ENCODE measurements at regions not wholly inside any gene's neighbourhood (a gene's known extent, or its start where the extent isn't known, plus 50 kb on each side); places are given as distances from the start of the nearest gene placed in this dataset.

- H3K27ac ChIP-seq, result no peak overlapping the region
- peaks cover 6% of the 10 kb centered on the region for H3K27me3 ChIP-seq (ENCODE audit: insufficient read depth, low read depth, severe bottlenecking)
- TF ChIP-seq, protein P1, sequence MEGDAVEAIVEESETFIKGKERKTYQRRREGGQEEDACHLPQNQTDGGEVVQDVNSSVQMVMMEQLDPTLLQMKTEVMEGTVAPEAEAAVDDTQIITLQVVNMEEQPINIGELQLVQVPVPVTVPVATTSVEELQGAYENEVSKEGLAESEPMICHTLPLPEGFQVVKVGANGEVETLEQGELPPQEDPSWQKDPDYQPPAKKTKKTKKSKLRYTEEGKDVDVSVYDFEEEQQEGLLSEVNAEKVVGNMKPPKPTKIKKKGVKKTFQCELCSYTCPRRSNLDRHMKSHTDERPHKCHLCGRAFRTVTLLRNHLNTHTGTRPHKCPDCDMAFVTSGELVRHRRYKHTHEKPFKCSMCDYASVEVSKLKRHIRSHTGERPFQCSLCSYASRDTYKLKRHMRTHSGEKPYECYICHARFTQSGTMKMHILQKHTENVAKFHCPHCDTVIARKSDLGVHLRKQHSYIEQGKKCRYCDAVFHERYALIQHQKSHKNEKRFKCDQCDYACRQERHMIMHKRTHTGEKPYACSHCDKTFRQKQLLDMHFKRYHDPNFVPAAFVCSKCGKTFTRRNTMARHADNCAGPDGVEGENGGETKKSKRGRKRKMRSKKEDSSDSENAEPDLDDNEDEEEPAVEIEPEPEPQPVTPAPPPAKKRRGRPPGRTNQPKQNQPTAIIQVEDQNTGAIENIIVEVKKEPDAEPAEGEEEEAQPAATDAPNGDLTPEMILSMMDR (IDR thresholded peaks at IDR 0.05; ENCODE audit: low read depth, low read length), result no peak
- H3K9me3 ChIP-seq (ENCODE audit: severe bottlenecking), result no peaks in the 10 kb centered on the region
- no peak overlapping the region for H3K4me3 ChIP-seq (ENCODE audit: low read depth, low read length)
- no peaks in the 10 kb centered on the region for H3K36me3 ChIP-seq
- no peak for DNase-seq
These were observed 180.7 kb upstream of the MXRA5 start for GRCh38 chrX:3527166-3527565.

DNA sequence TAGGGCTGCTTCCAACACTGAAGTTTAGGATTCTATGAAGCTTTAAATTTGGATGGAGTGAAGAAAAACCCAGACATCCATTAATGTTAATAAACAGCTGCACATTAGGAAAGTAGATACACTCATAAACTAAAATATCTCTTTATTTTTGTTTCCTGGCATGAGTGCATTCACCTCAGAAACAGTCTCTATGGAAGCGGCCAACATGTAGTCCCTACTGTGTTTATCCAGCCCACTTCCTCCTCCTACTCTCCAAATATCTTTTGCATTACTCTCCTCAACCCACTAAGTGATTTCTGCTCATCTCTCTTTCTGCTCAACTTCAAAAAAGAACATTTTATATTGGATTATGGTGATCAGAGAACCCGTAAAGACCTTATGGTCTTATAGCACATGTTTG is 180.3 kb upstream of the MXRA5 start:
- Histone ChIP-seq H3K27ac (no peak overlapping the region), H3K9me3 (ENCODE audit: severe bottlenecking) (no peaks in the 10 kb centered on the region), H3K27me3 (ENCODE audit: insufficient read depth, low read depth, severe bottlenecking) (peaks cover 6% of the 10 kb centered on the region), H3K4me3 (ENCODE audit: low read depth, low read length) (no peak overlapping the region), H3K36me3 (no peaks in the 10 kb centered on the region)
- TF ChIP-seq, protein P1 (IDR thresholded peaks at IDR 0.05; ENCODE audit: low read depth, low read length), result no peak
- DNase-seq, result no peak

DNA sequence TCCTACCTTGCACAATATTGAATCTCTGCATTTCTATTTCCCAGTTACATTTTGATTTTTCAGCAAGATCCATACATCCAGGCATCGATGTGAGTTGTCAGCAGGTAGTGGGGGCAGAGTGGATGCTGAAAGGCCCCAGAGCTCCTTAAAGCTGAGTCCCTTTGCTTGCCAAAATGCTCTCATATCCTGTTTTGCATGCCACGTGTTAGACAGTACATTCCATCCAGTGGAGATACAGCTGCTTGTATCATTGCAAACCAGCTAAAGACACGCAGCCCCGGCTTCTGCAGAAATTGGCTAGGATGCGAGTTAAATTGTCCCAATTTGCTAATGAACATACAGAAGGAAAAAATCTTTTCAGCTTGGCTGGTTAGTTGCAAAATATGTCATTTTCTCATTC is 179.6 kb upstream of the MXRA5 start:
- Histone ChIP-seq H3K9me3 (ENCODE audit: severe bottlenecking) (no peaks in the 10 kb centered on the region), H3K36me3 (no peaks in the 10 kb centered on the region), H3K27me3 (ENCODE audit: insufficient read depth, low read depth, severe bottlenecking) (peaks cover 10% of the 10 kb centered on the region), H3K4me3 (ENCODE audit: low read depth, low read length) (no peak overlapping the region), H3K27ac (no peak overlapping the region)
- no peak for DNase-seq
- TF ChIP-seq, protein P1 (IDR thresholded peaks at IDR 0.05; ENCODE audit: low read depth, low read length), result no peak

- Histone ChIP-seq H3K4me3 (ENCODE audit: low read depth, low read length) (no peak overlapping the region), H3K27ac (no peak overlapping the region), H3K36me3 (no peaks in the 10 kb centered on the region), H3K9me3 (ENCODE audit: severe bottlenecking) (no peaks in the 10 kb centered on the region), H3K27me3 (ENCODE audit: insufficient read depth, low read depth, severe bottlenecking) (peaks cover 5% of the 10 kb centered on the region)
- no peak for DNase-seq
- TF ChIP-seq, protein P1 (IDR thresholded peaks at IDR 0.05; ENCODE audit: low read depth, low read length), result no peak
These were observed 175.7 kb upstream of the MXRA5 start for GRCh38 chrX:3522101-3522650.

- no peak for DNase-seq
These were observed 174.9 kb upstream of the MXRA5 start for GRCh38 chrX:3521396-3521795.

More at GRCh38 chrX:3521396-3521795, 174.9 kb upstream of the MXRA5 start:
- Histone ChIP-seq H3K27ac (no peak overlapping the region), H3K9me3 (ENCODE audit: severe bottlenecking) (peaks cover 3% of the 10 kb centered on the region), H3K4me3 (ENCODE audit: low read depth, low read length) (no peak overlapping the region), H3K27me3 (ENCODE audit: insufficient read depth, low read depth, severe bottlenecking) (peaks cover 5% of the 10 kb centered on the region), H3K36me3 (no peaks in the 10 kb centered on the region)
- TF ChIP-seq, protein P1 (IDR thresholded peaks at IDR 0.05; ENCODE audit: low read depth, low read length), result no peak

Measured in WERI-Rb-1 (cell line).